Naive B cell (primary cell): ENCODE measurements at regions not wholly inside any gene's neighbourhood (a gene's known extent, or its start where the extent isn't known, plus 50 kb on each side); places are given as distances from the start of the nearest gene placed in this dataset.
A peak's percentile ranks its signal among the peaks of the same experiment; 100 is the strongest.

Source experiments
- ATAC-seq, 2 donors: fragments of 150-1000 bp; cut with Tn5 transposase; 2 replicates each; pipeline ENCODE4 v1.10.0; 2021; ENCODE audit warnings: low read depth in 2 of 2, mild to moderate bottlenecking in 2 of 2, moderate library complexity in 2 of 2
- DNase-seq: peaks from one replicate; pipeline ENCODE4 v3.0.0; 2022
- H3K27ac Mint-ChIP-seq, 6 donors: one replicate each; pipeline ENCODE4 v1.8.0; 2020 to 2022; ENCODE audit warnings: mild to moderate bottlenecking in 6 of 6, mixed read lengths in 6 of 6, moderate library complexity in 5 of 6, inconsistent platforms in 2 of 6
- H3K27me3 Mint-ChIP-seq, 3 donors: one replicate each; pipeline ENCODE4 v1.8.0; 2021 to 2022; ENCODE audit warnings: mixed read lengths in 3 of 3, mild to moderate bottlenecking in 1 of 3
- H3K36me3 Mint-ChIP-seq, 2 donors: one replicate each; pipeline ENCODE4 v1.8.0; 2020 to 2022; ENCODE audit warnings: mixed read lengths in 2 of 2, inconsistent platforms in 1 of 2, mild to moderate bottlenecking in 1 of 2
- H3K4me1 Mint-ChIP-seq, 3 donors: one replicate each; pipeline ENCODE4 v1.8.0; 2020 to 2022; ENCODE audit warnings: mixed read lengths in 3 of 3, inconsistent platforms in 1 of 3, mild to moderate bottlenecking in 1 of 3, moderate library complexity in 1 of 3
- H3K4me3 Mint-ChIP-seq, 8 donors: one replicate each; pipeline ENCODE4 v1.8.0; 2020 to 2022; ENCODE audit warnings: mild to moderate bottlenecking in 8 of 8, mixed read lengths in 8 of 8, moderate library complexity in 8 of 8, inconsistent platforms in 2 of 8
- H3K9me3 Mint-ChIP-seq, 7 donors: one replicate each; pipeline ENCODE4 v1.8.0; 2020 to 2022; ENCODE audit warnings: mixed read lengths in 7 of 7, mild to moderate bottlenecking in 5 of 7, inconsistent platforms in 2 of 7, moderate library complexity in 1 of 7

- ATAC-seq (no peak), DNase-seq (no peak)
- no peaks in the 10 kb centered on the region for H3K36me3 Mint-ChIP-seq
- H3K9me3 Mint-ChIP-seq, result no peaks in the 10 kb centered on the region
- H3K27ac Mint-ChIP-seq, result no peak overlapping the region
- no peaks in the 10 kb centered on the region for H3K4me1 Mint-ChIP-seq
- no peak overlapping the region for H3K4me3 Mint-ChIP-seq
- H3K27me3 Mint-ChIP-seq, result peaks cover 0 to 21% (median 0%) of the 10 kb centered on the region in 3 donors
These were observed 138.9 kb downstream of the FOXD2 start for GRCh38 chr1:47576758-47577115.

- no peaks in the 10 kb centered on the region for H3K4me1 Mint-ChIP-seq
- H3K27me3 Mint-ChIP-seq, result peaks cover 0 to 21% (median 0%) of the 10 kb centered on the region in 3 donors
- no peak for ATAC-seq
These were observed 139.6 kb downstream of the FOXD2 start for GRCh38 chr1:47577303-47578025.

GRCh38 chr1:47578026-47578720 is 140.3 kb downstream of the FOXD2 start:
- Mint-ChIP-seq H3K36me3 (no peaks in the 10 kb centered on the region), H3K27ac (no peak overlapping the region), H3K4me3 (peak overlapping the region in 1 of 8 donors; percentile 29), H3K4me1 (no peaks in the 10 kb centered on the region), H3K27me3 (peaks cover 0 to 21% (median 0%) of the 10 kb centered on the region in 3 donors), H3K9me3 (no peaks in the 10 kb centered on the region)
- DNase-seq (no peak), ATAC-seq (no peak)

More at GRCh38 chr1:47577303-47578025, 139.6 kb downstream of the FOXD2 start:
- Mint-ChIP-seq H3K27ac (no peak overlapping the region), H3K9me3 (no peaks in the 10 kb centered on the region), H3K4me3 (peak overlapping the region in 1 of 8 donors; percentile 29), H3K36me3 (no peaks in the 10 kb centered on the region)
- DNase-seq, result no peak

- no peak for ATAC-seq
- Mint-ChIP-seq H3K36me3 (no peaks in the 10 kb centered on the region), H3K4me1 (no peaks in the 10 kb centered on the region), H3K9me3 (no peaks in the 10 kb centered on the region), H3K27ac (no peak overlapping the region), H3K27me3 (peaks cover 0 to 17% (median 0%) of the 10 kb centered on the region in 3 donors), H3K4me3 (no peak overlapping the region)
- no peak for DNase-seq
These were observed 141.0 kb downstream of the FOXD2 start for GRCh38 chr1:47578721-47579419.

GRCh38 chr1:47579809-47580208 is 142.0 kb downstream of the FOXD2 start:
- Mint-ChIP-seq H3K9me3 (no peaks in the 10 kb centered on the region), H3K4me1 (no peaks in the 10 kb centered on the region), H3K27ac (no peak overlapping the region), H3K27me3 (peaks cover 3 to 19% (median 5%) of the 10 kb centered on the region in 3 donors), H3K4me3 (no peak overlapping the region), H3K36me3 (no peaks in the 10 kb centered on the region)
- DNase-seq (no peak), ATAC-seq (no peak)

- Mint-ChIP-seq H3K36me3 (no peaks in the 10 kb centered on the region), H3K4me1 (no peaks in the 10 kb centered on the region), H3K4me3 (no peak overlapping the region), H3K27ac (no peak overlapping the region), H3K9me3 (no peaks in the 10 kb centered on the region), H3K27me3 (peaks cover 9 to 26% (median 12%) of the 10 kb centered on the region in 3 donors)
- DNase-seq (no peak), ATAC-seq (no peak)
These were observed 142.7 kb downstream of the FOXD2 start for GRCh38 chr1:47580451-47580995.

GRCh38 chr1:47582891-47583608 is 145.2 kb downstream of the FOXD2 start:
- Mint-ChIP-seq H3K4me3 (no peak overlapping the region), H3K9me3 (no peaks in the 10 kb centered on the region), H3K36me3 (no peaks in the 10 kb centered on the region), H3K4me1 (no peaks in the 10 kb centered on the region), H3K27me3 (peaks cover 9 to 22% (median 15%) of the 10 kb centered on the region in 3 donors), H3K27ac (no peak overlapping the region)
- ATAC-seq, result no peak
- DNase-seq, result no peak

GRCh38 chr1:47584249-47584648 is 146.4 kb downstream of the FOXD2 start:
- H3K4me1 Mint-ChIP-seq, result no peaks in the 10 kb centered on the region
- ATAC-seq (no peak), DNase-seq (no peak)
- no peak overlapping the region for H3K4me3 Mint-ChIP-seq
- H3K27ac Mint-ChIP-seq, result no peak overlapping the region
- peaks cover 9 to 22% (median 15%) of the 10 kb centered on the region in 3 donors for H3K27me3 Mint-ChIP-seq
- H3K36me3 Mint-ChIP-seq, result no peaks in the 10 kb centered on the region
- no peaks in the 10 kb centered on the region for H3K9me3 Mint-ChIP-seq

- H3K27me3 Mint-ChIP-seq, result peaks cover 9 to 16% (median 15%) of the 10 kb centered on the region in 3 donors
- ATAC-seq, result no peak
- no peak overlapping the region for H3K4me3 Mint-ChIP-seq
- no peaks in the 10 kb centered on the region for H3K9me3 Mint-ChIP-seq
- no peak for DNase-seq
- H3K27ac Mint-ChIP-seq, result no peak overlapping the region
- no peaks in the 10 kb centered on the region for H3K36me3 Mint-ChIP-seq
- no peaks in the 10 kb centered on the region for H3K4me1 Mint-ChIP-seq
These were observed 147.5 kb downstream of the FOXD2 start for GRCh38 chr1:47585141-47585902.

GRCh38 chr1:47587891-47588582 is 150.2 kb downstream of the FOXD2 start:
- H3K36me3 Mint-ChIP-seq, result no peaks in the 10 kb centered on the region
- peaks cover 9 to 23% (median 15%) of the 10 kb centered on the region in 3 donors for H3K27me3 Mint-ChIP-seq
- no peak for DNase-seq
- H3K27ac Mint-ChIP-seq, result no peak overlapping the region
- ATAC-seq, result no peak
- no peaks in the 10 kb centered on the region for H3K9me3 Mint-ChIP-seq
- H3K4me1 Mint-ChIP-seq, result peaks cover 0 to 5% (median 5%) of the 10 kb centered on the region in 3 donors
- H3K4me3 Mint-ChIP-seq, result no peak overlapping the region

GRCh38 chr1:47590523-47591225 is 152.8 kb downstream of the FOXD2 start:
- Mint-ChIP-seq H3K4me1 (peaks cover 3 to 7% (median 5%) of the 10 kb centered on the region in 3 donors), H3K36me3 (no peaks in the 10 kb centered on the region), H3K27me3 (peaks cover 7 to 28% (median 12%) of the 10 kb centered on the region in 3 donors), H3K9me3 (no peaks in the 10 kb centered on the region), H3K27ac (no peak overlapping the region), H3K4me3 (no peak overlapping the region)
- no peak for ATAC-seq
- no peak for DNase-seq

GRCh38 chr1:47591801-47592200 is 154.0 kb downstream of the FOXD2 start:
- DNase-seq, result no peak
- Mint-ChIP-seq H3K9me3 (peaks cover 0 to 1% (median 0%) of the 10 kb centered on the region in 7 donors), H3K27ac (no peak overlapping the region), H3K36me3 (no peaks in the 10 kb centered on the region), H3K4me3 (no peak overlapping the region), H3K27me3 (peaks cover 7 to 28% (median 11%) of the 10 kb centered on the region in 3 donors), H3K4me1 (peaks cover 3 to 7% (median 5%) of the 10 kb centered on the region in 3 donors)
- ATAC-seq, result no peak
